Ovary (tissue), 3 donors: ENCODE measurements at regions not wholly inside any gene's neighbourhood (a gene's known extent, or its start where the extent isn't known, plus 50 kb on each side); places are given as distances from the start of the nearest gene placed in this dataset.

Experiments
- POLR2A ChIP-seq: fragments of 450-650 bp; IDR thresholded peaks from one replicate; pipeline ENCODE4 v1.6.1; 2017; ENCODE audit warnings: antibody characterized with exemption, mild to moderate bottlenecking, moderate library complexity
- TF ChIP-seq, protein P1 (sequence below), 3 donors: fragments of 450-650 bp in 2 of 3; fragments of 200-600 bp in 1 of 3; IDR thresholded peaks; one replicate each; pipeline versions ENCODE4 v1.5.1 to v1.8.0; 2016 to 2022; ENCODE audit warnings: antibody characterized with exemption in 3 of 3, mild to moderate bottlenecking in 1 of 3
- donor health status: DM: no; HTN: no; CAD: no.

DNA sequence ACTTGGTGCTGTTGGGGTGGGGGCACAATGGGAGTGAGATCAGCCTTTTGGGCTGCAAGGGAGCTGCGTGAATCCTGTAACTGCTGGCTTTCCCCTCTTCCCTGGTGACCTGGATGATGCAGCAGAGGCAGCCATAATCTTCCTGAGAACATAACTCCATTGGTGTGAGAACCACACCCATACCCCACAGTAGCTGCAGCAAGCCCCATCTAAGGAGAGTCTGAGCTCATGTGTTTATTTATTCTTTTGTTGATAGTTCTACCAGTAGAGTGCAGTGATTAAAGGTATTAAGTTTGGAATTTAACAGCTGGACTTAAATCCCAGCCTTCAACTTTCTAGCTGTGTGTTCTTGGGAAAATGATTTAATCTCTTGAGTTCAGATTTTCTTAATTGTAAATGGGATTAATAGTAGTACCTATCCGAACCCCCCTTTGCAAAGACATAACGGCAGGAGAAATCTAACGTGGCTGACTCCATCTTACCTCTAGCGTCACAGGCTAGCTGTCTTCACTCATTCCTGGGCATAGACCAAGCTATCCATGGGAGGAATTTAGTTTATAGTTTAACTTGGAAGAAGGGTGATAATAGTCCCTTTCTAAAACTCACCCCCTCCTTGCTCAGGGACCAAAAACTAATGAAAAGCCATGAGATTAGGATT, 385.0 kb upstream of the DDI1 start:
- TF ChIP-seq, protein P1, sequence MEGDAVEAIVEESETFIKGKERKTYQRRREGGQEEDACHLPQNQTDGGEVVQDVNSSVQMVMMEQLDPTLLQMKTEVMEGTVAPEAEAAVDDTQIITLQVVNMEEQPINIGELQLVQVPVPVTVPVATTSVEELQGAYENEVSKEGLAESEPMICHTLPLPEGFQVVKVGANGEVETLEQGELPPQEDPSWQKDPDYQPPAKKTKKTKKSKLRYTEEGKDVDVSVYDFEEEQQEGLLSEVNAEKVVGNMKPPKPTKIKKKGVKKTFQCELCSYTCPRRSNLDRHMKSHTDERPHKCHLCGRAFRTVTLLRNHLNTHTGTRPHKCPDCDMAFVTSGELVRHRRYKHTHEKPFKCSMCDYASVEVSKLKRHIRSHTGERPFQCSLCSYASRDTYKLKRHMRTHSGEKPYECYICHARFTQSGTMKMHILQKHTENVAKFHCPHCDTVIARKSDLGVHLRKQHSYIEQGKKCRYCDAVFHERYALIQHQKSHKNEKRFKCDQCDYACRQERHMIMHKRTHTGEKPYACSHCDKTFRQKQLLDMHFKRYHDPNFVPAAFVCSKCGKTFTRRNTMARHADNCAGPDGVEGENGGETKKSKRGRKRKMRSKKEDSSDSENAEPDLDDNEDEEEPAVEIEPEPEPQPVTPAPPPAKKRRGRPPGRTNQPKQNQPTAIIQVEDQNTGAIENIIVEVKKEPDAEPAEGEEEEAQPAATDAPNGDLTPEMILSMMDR (IDR thresholded peaks at IDR 0.05) = no peak
- no peak for TF ChIP-seq POLR2A
